Common myeloid progenitor, CD34-positive (primary cell): ENCODE measurements at regions not wholly inside any gene's neighbourhood (a gene's known extent, or its start where the extent isn't known, plus 50 kb on each side); places are given as distances from the start of the nearest gene placed in this dataset.
A peak's percentile ranks its signal among the peaks of the same experiment; 100 is the strongest.

ENCODE experiments used
- CTCF ChIA-PET: fragments of 350-600 bp; sonication (Branson Sonifier 250); formaldehyde crosslinking; loops from one replicate; lab custom pipeline; 2021; ENCODE audit warnings: antibody characterized with exemption; lab: Charles Lee
- POLR2A ChIA-PET: fragments of 350-600 bp; sonication (Branson Sonifier 250); formaldehyde crosslinking; loops from one replicate; lab custom pipeline; 2021; ENCODE audit warnings: antibody characterized with exemption; lab: Charles Lee
- DNase-seq, 3 donors: peaks; one replicate each; pipeline versions ENCODE4 v3.0.0 to v3.0.0-alpha.2; 2013
- H3K27ac ChIP-seq, 2 experiments: 1 replicate in 1 of 2; 2 replicates in 1 of 2; pipeline ENCODE4 v1.7.0; 2013; ENCODE audit warnings: inconsistent platforms in 2 of 2, low read length in 2 of 2, mild to moderate bottlenecking in 2 of 2, low read depth in 1 of 2, moderate library complexity in 1 of 2; ENCODE audit not compliant: severe bottlenecking in 2 of 2, insufficient read depth in 1 of 2, poor library complexity in 1 of 2
- H3K27me3 ChIP-seq, 5 experiments: replicated peaks in 2 of 5; 1 replicate in 3 of 5; 2 replicates in 2 of 5; pipeline versions ENCODE4 v1.6.1 to v1.7.0; 2013; ENCODE audit warnings: low read length in 4 of 5, mild to moderate bottlenecking in 2 of 5, moderate library complexity in 2 of 5, inconsistent platforms in 1 of 5; ENCODE audit not compliant: insufficient read depth in 5 of 5, control insufficient read depth in 4 of 5
- H3K36me3 ChIP-seq, 4 experiments: 1 replicate in 2 of 4; 2 replicates in 2 of 4; pipeline versions ENCODE4 v1.6.1 to v1.7.0; 2013; ENCODE audit warnings: low read length in 3 of 4, control low read depth in 1 of 4, mild to moderate bottlenecking in 1 of 4; ENCODE audit not compliant: control insufficient read depth in 4 of 4, insufficient read depth in 4 of 4
- H3K4me1 ChIP-seq, 4 experiments: 1 replicate in 3 of 4; 2 replicates in 1 of 4; pipeline versions ENCODE4 v1.6.1 to v1.7.1; 2013; ENCODE audit warnings: low read length in 3 of 4, mild to moderate bottlenecking in 3 of 4, control low read depth in 1 of 4, inconsistent platforms in 1 of 4, moderate library complexity in 1 of 4; ENCODE audit not compliant: control insufficient read depth in 4 of 4, insufficient read depth in 4 of 4; ENCODE audit errors: control extremely low read depth in 1 of 4
- H3K4me3 ChIP-seq, 7 experiments: 1 replicate in 4 of 7; 2 replicates in 3 of 7; pipeline versions ENCODE4 v1.5.1 to v1.7.0; 2013; ENCODE audit warnings: mild to moderate bottlenecking in 7 of 7, low read length in 6 of 7, moderate library complexity in 6 of 7, inconsistent platforms in 2 of 7, low read depth in 2 of 7, control low read depth in 1 of 7; ENCODE audit not compliant: insufficient read depth in 4 of 7, control insufficient read depth in 1 of 7; ENCODE audit errors: extremely low read depth in 1 of 7
- H3K9me3 ChIP-seq, 5 experiments: 1 replicate in 4 of 5; 2 replicates in 1 of 5; pipeline versions ENCODE4 v1.6.1 to v1.7.1; 2013; ENCODE audit warnings: low read length in 4 of 5, mild to moderate bottlenecking in 2 of 5, inconsistent platforms in 1 of 5, low read depth in 1 of 5, moderate library complexity in 1 of 5; ENCODE audit not compliant: control insufficient read depth in 4 of 5, insufficient read depth in 2 of 5; ENCODE audit errors: control extremely low read depth in 1 of 5
- WGBS: methylation state at CpG from one replicate; pipeline ENCODE4 v1.1.5; 2013; ENCODE audit not compliant: insufficient coverage; 5-methylcytosine and 5-hydroxymethylcytosine counted together

- POLR2A ChIA-PET, result no interaction called here
Measured at GRCh38 chr2:228665232-228665631, 483.7 kb upstream of the SPHKAP start.

GRCh38 chr2:228658998-228659397 is 477.5 kb upstream of the SPHKAP start:
- H3K27me3 ChIP-seq, result peaks cover 0 to 2% (median 0%) of the 10 kb centered on the region in 5 experiments
- whole genome bisulfite sequencing, result no CpG with 5 or more reads among the region's 5 CpGs
- no peaks in the 10 kb centered on the region for H3K36me3 ChIP-seq
- POLR2A ChIA-PET, result no interaction called here
- no peak for DNase-seq
- no peaks in the 10 kb centered on the region for H3K4me1 ChIP-seq
- H3K9me3 ChIP-seq, result no peaks in the 10 kb centered on the region
- CTCF ChIA-PET, result no interaction called here
- H3K4me3 ChIP-seq, result no peak overlapping the region
- no peak overlapping the region for H3K27ac ChIP-seq

More at GRCh38 chr2:228665232-228665631, 483.7 kb upstream of the SPHKAP start:
- no CpG with 5 or more reads among the region's 1 CpG for WGBS
- CTCF ChIA-PET, result no interaction called here
- H3K4me3 ChIP-seq, result no peak overlapping the region
- H3K27ac ChIP-seq, result no peak overlapping the region
- no peaks in the 10 kb centered on the region for H3K9me3 ChIP-seq
- no peak for DNase-seq
- H3K27me3 ChIP-seq, result no peaks in the 10 kb centered on the region
- no peaks in the 10 kb centered on the region for H3K4me1 ChIP-seq
- H3K36me3 ChIP-seq, result no peaks in the 10 kb centered on the region

DNA sequence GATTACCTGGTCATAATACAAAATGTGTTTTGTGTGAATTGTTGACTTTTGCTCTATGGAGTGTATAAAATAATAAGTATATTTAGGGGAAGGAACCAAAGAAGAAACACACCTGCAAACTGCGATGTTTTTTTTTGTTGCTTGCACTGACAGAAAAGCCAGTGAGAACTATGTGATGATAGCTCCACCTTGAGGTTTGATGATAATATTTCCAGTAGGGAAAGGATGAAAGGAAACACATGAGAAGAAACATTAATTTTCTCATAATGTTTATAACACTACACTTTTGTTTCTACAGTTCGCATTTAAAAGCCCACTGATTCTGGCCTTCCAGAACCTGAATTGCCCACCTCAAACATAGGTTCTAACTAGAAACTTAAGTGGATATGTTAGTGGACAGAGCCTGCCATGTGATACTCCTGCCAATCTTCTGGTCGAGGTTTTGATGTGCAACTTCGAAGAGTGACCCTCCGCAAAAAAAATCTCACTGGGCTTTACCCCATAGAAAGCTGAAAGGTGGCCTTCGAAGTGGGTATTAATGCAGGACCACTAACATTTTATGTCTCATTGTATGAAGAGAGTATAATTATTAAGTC is 476.4 kb upstream of the SPHKAP start:
- Histone ChIP-seq H3K4me3 (no peak overlapping the region), H3K36me3 (no peaks in the 10 kb centered on the region), H3K9me3 (no peaks in the 10 kb centered on the region), H3K27ac (no peak overlapping the region), H3K27me3 (peaks cover 0 to 2% (median 0%) of the 10 kb centered on the region in 5 experiments), H3K4me1 (no peaks in the 10 kb centered on the region)
- WGBS, result 67% methylated on average over 2 of the region's 6 CpGs
- peak in 1 of 3 donors; percentile 28 for DNase-seq
- CTCF ChIA-PET, result no interaction called here
- POLR2A ChIA-PET, result no interaction called here

GRCh38 chr2:228655331-228655730 is 473.8 kb upstream of the SPHKAP start:
- DNase-seq, result no peak
- ChIA-PET CTCF (no interaction called here), POLR2A (no interaction called here)
- Histone ChIP-seq H3K4me3 (no peak overlapping the region), H3K27me3 (peaks cover 0 to 2% (median 0%) of the 10 kb centered on the region in 5 experiments), H3K9me3 (no peaks in the 10 kb centered on the region), H3K36me3 (no peaks in the 10 kb centered on the region), H3K4me1 (no peaks in the 10 kb centered on the region), H3K27ac (no peak overlapping the region)
- no CpG with 5 or more reads among the region's 2 CpGs for WGBS

GRCh38 chr2:228654707-228655106 is 473.2 kb upstream of the SPHKAP start:
- Histone ChIP-seq H3K27ac (no peak overlapping the region), H3K4me3 (no peak overlapping the region), H3K9me3 (no peaks in the 10 kb centered on the region), H3K4me1 (no peaks in the 10 kb centered on the region), H3K36me3 (no peaks in the 10 kb centered on the region), H3K27me3 (peaks cover 0 to 2% (median 0%) of the 10 kb centered on the region in 5 experiments)
- DNase-seq, result no peak
- POLR2A ChIA-PET, result no interaction called here
- CTCF ChIA-PET, result interaction anchor here (0.8 kb wide), 1 partner anchor 9 kb away, joined by 3 read pairs; no protein-coding TSS in a partner anchor
- WGBS, result 100% methylated on average over 2 of the region's 2 CpGs

DNA sequence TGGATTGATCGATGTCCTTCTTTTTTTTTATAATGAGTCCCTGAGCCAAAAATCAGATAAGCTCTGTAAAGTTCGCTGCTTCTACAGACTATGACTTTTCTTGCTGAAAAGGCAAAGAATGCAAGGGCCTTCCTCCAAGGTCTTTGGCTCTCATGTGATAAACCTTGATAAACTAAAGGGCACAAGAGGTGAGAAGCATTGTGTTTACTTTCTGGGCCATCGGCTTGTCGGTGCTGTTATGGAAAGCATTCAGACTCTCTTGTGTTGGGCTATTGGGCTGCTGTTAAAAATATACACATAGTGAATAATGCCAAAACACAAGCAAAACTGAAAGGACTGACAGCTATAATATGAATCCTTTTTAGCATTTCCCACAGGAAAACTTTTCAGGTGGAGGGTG is 472.4 kb upstream of the SPHKAP start:
- WGBS, result 88% methylated on average over 2 of the region's 4 CpGs
- Histone ChIP-seq H3K27me3 (peaks cover 0 to 2% (median 0%) of the 10 kb centered on the region in 5 experiments), H3K27ac (no peak overlapping the region), H3K4me1 (no peaks in the 10 kb centered on the region), H3K36me3 (no peaks in the 10 kb centered on the region), H3K4me3 (no peak overlapping the region), H3K9me3 (no peaks in the 10 kb centered on the region)
- no peak for DNase-seq
- ChIA-PET CTCF (interaction anchor here (0.8 kb wide), 1 partner anchor 10 kb away, joined by 3 read pairs; no protein-coding TSS in a partner anchor), POLR2A (no interaction called here)

DNA sequence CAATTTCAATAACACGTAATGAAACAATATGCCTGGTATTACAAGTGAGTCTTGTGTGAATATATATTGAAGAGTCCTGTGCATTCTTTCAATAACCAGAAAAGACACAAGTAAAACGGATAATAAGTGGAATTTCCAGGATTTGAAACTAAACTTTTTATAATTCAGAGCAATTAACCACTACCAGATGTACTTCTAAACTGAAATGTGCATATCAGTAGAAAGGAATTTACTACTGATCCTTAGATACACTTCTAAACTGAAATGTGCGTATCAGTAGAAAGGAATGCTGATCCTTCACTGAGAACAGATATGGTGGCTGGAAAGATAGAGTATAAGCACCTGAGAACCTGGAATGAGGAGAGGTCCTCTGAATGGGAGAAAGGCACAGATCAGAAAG is 470.9 kb upstream of the SPHKAP start:
- WGBS, result 100% methylated on average over 1 of the region's 3 CpGs
- peaks cover 0 to 2% (median 0%) of the 10 kb centered on the region in 5 experiments for H3K27me3 ChIP-seq
- H3K4me1 ChIP-seq, result no peaks in the 10 kb centered on the region
- H3K4me3 ChIP-seq, result no peak overlapping the region
- H3K27ac ChIP-seq, result no peak overlapping the region
- H3K36me3 ChIP-seq, result no peaks in the 10 kb centered on the region
- no peak for DNase-seq
- CTCF ChIA-PET, result no interaction called here
- no peaks in the 10 kb centered on the region for H3K9me3 ChIP-seq
- POLR2A ChIA-PET, result no interaction called here
